H1 (cell line): ENCODE measurements at regions not wholly inside any gene's neighbourhood (a gene's known extent, or its start where the extent isn't known, plus 50 kb on each side); places are given as distances from the start of the nearest gene placed in this dataset.

ENCODE experiments used
- CTCF ChIA-PET: fragments of 300-600 bp; sonication (Branson Sonifier 250); formaldehyde crosslinking; loops from one replicate; lab custom pipeline; 2021; ENCODE audit not compliant: partially characterized antibody; lab: Charles Lee
- POLR2A ChIA-PET: fragments of 300-600 bp; sonication (Branson Sonifier 250); formaldehyde crosslinking; loops from one replicate; lab custom pipeline; 2021; ENCODE audit warnings: inconsistent platforms; ENCODE audit not compliant: partially characterized antibody; lab: Charles Lee
- DNase-seq, 2 experiments: peaks; one replicate each; pipeline versions ENCODE4 v3.0.0 to v3.0.0-alpha.2; 2010 to 2022; ENCODE audit warnings: low spot score in 2 of 2, low read depth in 1 of 2, mixed read lengths in 1 of 2
- FAIRE-seq: peaks from 2 replicates; lab custom pipeline; 2011; peaks lifted over from hg19 to GRCh38; lab: Jason Lieb, UNC
- H2AFZ ChIP-seq: 2 replicates; pipeline ENCODE4 v1.8.1; 2012; ENCODE audit warnings: low read length, inconsistent platforms
- H2AK5ac ChIP-seq: 2 replicates; pipeline ENCODE4 v1.6.1; 2013; ENCODE audit warnings: low read depth, low read length
- H2BK120ac ChIP-seq: replicated peaks from 2 replicates; pipeline ENCODE3; 2013; ENCODE audit warnings: low read depth, low read length, inconsistent platforms
- H2BK12ac ChIP-seq: 2 replicates; pipeline ENCODE4 v1.6.1; 2013; ENCODE audit warnings: low read depth, low read length
- H2BK15ac ChIP-seq: 2 replicates; pipeline ENCODE4 v1.6.1; 2013; ENCODE audit warnings: low read length
- H2BK20ac ChIP-seq: 2 replicates; pipeline ENCODE4 v1.6.1; 2013; ENCODE audit warnings: low read length
- H2BK5ac ChIP-seq: 2 replicates; pipeline ENCODE4 v1.6.1; 2013; ENCODE audit warnings: low read depth, low read length
- H3K14ac ChIP-seq: 2 replicates; pipeline ENCODE4 v1.6.1; 2013; ENCODE audit warnings: inconsistent platforms; ENCODE audit not compliant: insufficient read length
- H3K18ac ChIP-seq: 2 replicates; pipeline ENCODE4 v1.6.1; 2013; ENCODE audit warnings: low read length; ENCODE audit errors: extremely low read depth
- H3K23ac ChIP-seq: 2 replicates; pipeline ENCODE4 v1.6.1; 2013; ENCODE audit warnings: inconsistent platforms; ENCODE audit not compliant: insufficient read length
- H3K23me2 ChIP-seq: 2 replicates; pipeline ENCODE4 v1.6.1; 2013; ENCODE audit warnings: low read depth, low read length
- H3K27ac ChIP-seq: 2 replicates; pipeline ENCODE4 v1.6.1; 2011; ENCODE audit warnings: low read depth, low read length, inconsistent platforms
- H3K27me3 ChIP-seq, 4 experiments: replicated peaks in 1 of 4; 1 replicate in 1 of 4; 2 replicates in 3 of 4; pipeline versions ENCODE4 v1.6.1 to v1.8.1; 2011 to 2013; ENCODE audit warnings: low read length in 3 of 4, mild to moderate bottlenecking in 3 of 4, inconsistent platforms in 2 of 4, mixed read lengths in 2 of 4, moderate library complexity in 1 of 4; ENCODE audit not compliant: control insufficient read depth in 3 of 4, insufficient read depth in 3 of 4; ENCODE audit errors: extremely low read depth in 1 of 4
- H3K36me3 ChIP-seq, 4 experiments: 2 replicates each; pipeline versions ENCODE4 v1.6.1 to v1.8.1; 2011 to 2013; ENCODE audit warnings: mild to moderate bottlenecking in 4 of 4, low read length in 3 of 4, moderate library complexity in 2 of 4, control low read depth in 1 of 4, inconsistent platforms in 1 of 4; ENCODE audit not compliant: insufficient read depth in 4 of 4, control insufficient read depth in 2 of 4
- H3K4ac ChIP-seq: replicated peaks from 2 replicates; pipeline ENCODE3; 2013; ENCODE audit warnings: low read length, low read depth, mixed read lengths, inconsistent platforms; ENCODE audit not compliant: insufficient read length
- H3K4me1 ChIP-seq, 4 experiments: replicated peaks in 1 of 4; 1 replicate in 1 of 4; 2 replicates in 3 of 4; pipeline versions ENCODE4 v1.6.1 to v1.8.1; 2011 to 2013; ENCODE audit warnings: low read length in 3 of 4, inconsistent platforms in 2 of 4, mixed read lengths in 1 of 4; ENCODE audit not compliant: insufficient read depth in 4 of 4, control insufficient read depth in 3 of 4
- H3K4me2 ChIP-seq, 2 experiments: 2 replicates each; pipeline versions ENCODE4 v1.6.1 to v1.8.1; 2011 to 2013; ENCODE audit warnings: low read depth in 2 of 2, low read length in 2 of 2, control low read depth in 1 of 2, inconsistent platforms in 1 of 2, mild to moderate bottlenecking in 1 of 2; ENCODE audit not compliant: insufficient read depth in 1 of 2
- H3K4me3 ChIP-seq, 4 experiments: fragments of 200-600, 300-600 bp in 1 of 4; sonication (generic), shearing (Covaris generic), sonication (Bioruptor Twin) in 1 of 4; 2 replicates each; pipeline versions ENCODE4 v1.5.1 to v1.8.1; 2011 to 2016; ENCODE audit warnings: low read length in 4 of 4, low read depth in 3 of 4, control low read depth in 2 of 4, inconsistent platforms in 2 of 4, mild to moderate bottlenecking in 2 of 4, mixed read lengths in 1 of 4, moderate library complexity in 1 of 4; ENCODE audit not compliant: insufficient read depth in 2 of 4; ENCODE audit errors: extremely low read depth in 1 of 4
- H3K56ac ChIP-seq: replicated peaks from 2 replicates; pipeline ENCODE3; 2013; ENCODE audit warnings: low read depth, mild to moderate bottlenecking, mixed read lengths, low read length, inconsistent platforms; ENCODE audit not compliant: insufficient read length
- H3K79me1 ChIP-seq: 2 replicates; pipeline ENCODE4 v1.6.1; 2013; ENCODE audit warnings: low read depth, low read length, control low read depth
- H3K79me2 ChIP-seq, 2 experiments: 2 replicates each; pipeline versions ENCODE4 v1.6.1 to v1.8.1; 2012 to 2013; ENCODE audit warnings: low read length in 2 of 2, mild to moderate bottlenecking in 2 of 2, inconsistent platforms in 1 of 2; ENCODE audit not compliant: insufficient read depth in 2 of 2, control insufficient read depth in 1 of 2
- H3K9ac ChIP-seq, 4 experiments: replicated peaks in 1 of 4; 1 replicate in 1 of 4; 2 replicates in 3 of 4; pipeline versions ENCODE4 v1.6.1 to v1.8.1; 2011 to 2013; ENCODE audit warnings: low read depth in 3 of 4, low read length in 3 of 4, control low read depth in 2 of 4, mild to moderate bottlenecking in 2 of 4, moderate library complexity in 2 of 4, inconsistent platforms in 1 of 4; ENCODE audit errors: extremely low read depth in 1 of 4
- H3K9me3 ChIP-seq, 2 experiments: 2 replicates each; pipeline versions ENCODE4 v1.6.1 to v1.8.1; 2012 to 2013; ENCODE audit warnings: mild to moderate bottlenecking in 2 of 2, moderate library complexity in 2 of 2, control low read depth in 1 of 2, inconsistent platforms in 1 of 2, low read depth in 1 of 2, low read length in 1 of 2, mixed read lengths in 1 of 2; ENCODE audit not compliant: insufficient read depth in 2 of 2
- H4K20me1 ChIP-seq, 2 experiments: replicated peaks in 1 of 2; 2 replicates each; pipeline versions ENCODE3 to v1.8.1; 2011 to 2013; ENCODE audit warnings: inconsistent platforms in 2 of 2, low read length in 2 of 2, mild to moderate bottlenecking in 1 of 2; ENCODE audit not compliant: insufficient read depth in 2 of 2, control insufficient read depth in 1 of 2
- H4K5ac ChIP-seq: 2 replicates; pipeline ENCODE4 v1.6.1; 2013; ENCODE audit warnings: low read length, low read depth, mixed read lengths, inconsistent platforms; ENCODE audit not compliant: insufficient read length
- H4K8ac ChIP-seq: 2 replicates; pipeline ENCODE4 v1.8.0; 2013; ENCODE audit warnings: mild to moderate bottlenecking, moderate library complexity, low read length, inconsistent platforms; ENCODE audit not compliant: insufficient read depth; ENCODE audit errors: extremely low read depth
- H4K91ac ChIP-seq: replicated peaks from 2 replicates; pipeline ENCODE3; 2013; ENCODE audit warnings: low read length, mixed read lengths, inconsistent platforms; ENCODE audit not compliant: insufficient read length
- BCL11A ChIP-seq, 2 experiments: IDR thresholded peaks; one replicate each; pipeline ENCODE4 v1.6.1; 2011; ENCODE audit warnings: low read depth in 2 of 2, low read length in 2 of 2, mild to moderate bottlenecking in 2 of 2
- BRCA1 ChIP-seq: IDR thresholded peaks from 2 replicates; pipeline ENCODE4 v1.6.1; 2012; ENCODE audit warnings: low read depth, low read length, improper control_type of control experiment
- CREB1 ChIP-seq: IDR thresholded peaks from 2 replicates; pipeline ENCODE4 v1.6.1; 2012; ENCODE audit warnings: inconsistent platforms
- JUN ChIP-seq: IDR thresholded peaks from 2 replicates; pipeline ENCODE4 v1.6.1; 2011; ENCODE audit warnings: low read depth, mild to moderate bottlenecking, improper control_type of control experiment, low read length
- POLR2A ChIP-seq, 2 experiments: IDR thresholded peaks; 1 replicate in 1 of 2; 2 replicates in 1 of 2; pipeline ENCODE4 v1.6.1; 2011; ENCODE audit warnings: low read depth in 2 of 2, low read length in 2 of 2, mild to moderate bottlenecking in 2 of 2; ENCODE audit errors: control extremely low read depth in 1 of 2
- RAD21 ChIP-seq, 2 experiments: IDR thresholded peaks in 1 of 2; conservative IDR thresholded peaks in 1 of 2; 2 replicates each; pipeline ENCODE4 v1.6.1; 2011; ENCODE audit warnings: low read depth in 2 of 2, low read length in 2 of 2, improper control_type of control experiment in 1 of 2, inconsistent platforms in 1 of 2, mild to moderate bottlenecking in 1 of 2, moderate library complexity in 1 of 2
- RFX5 ChIP-seq: IDR thresholded peaks from 2 replicates; pipeline ENCODE4 v1.6.1; 2011; ENCODE audit warnings: low read depth, low read length, improper control_type of control experiment, borderline replicate concordance
- RNF2 ChIP-seq: fragments of 200-900, 300-1000 bp; sonication (generic); IDR thresholded peaks from 2 replicates; pipeline ENCODE4 v1.7.1; 2016; ENCODE audit warnings: borderline replicate concordance, low read depth, mild to moderate bottlenecking, antibody characterized with exemption, low read length; ENCODE audit not compliant: poor library complexity, severe bottlenecking; ENCODE audit errors: missing control alignments
- SP4 ChIP-seq: IDR thresholded peaks from 2 replicates; pipeline ENCODE4 v1.6.1; 2012; ENCODE audit warnings: low read length, inconsistent platforms
- SUZ12 ChIP-seq: fragments of 200-600 bp; sonication (generic); IDR thresholded peaks from 2 replicates; pipeline ENCODE4 v1.6.1; 2012; ENCODE audit warnings: mild to moderate bottlenecking, inconsistent platforms, low read length, moderate library complexity, mixed read lengths
- TCF12 ChIP-seq: IDR thresholded peaks from 2 replicates; pipeline ENCODE4 v1.6.1; 2011; ENCODE audit warnings: low read depth, mild to moderate bottlenecking, low read length
- YY1 ChIP-seq: IDR thresholded peaks from 2 replicates; pipeline ENCODE4 v1.6.1; 2011; ENCODE audit warnings: low read depth, mild to moderate bottlenecking, low read length
- WGBS, 2 experiments: shearing (Covaris generic) in 1 of 2; methylation state at CpG; one replicate each; pipeline versions ENCODE4 v1.1.6 to v1.1.7; 2013 to 2015; ENCODE audit warnings: low lambda C conversion rate in 2 of 2, mixed read lengths in 2 of 2, inconsistent platforms in 1 of 2, low coverage in 1 of 2, missing lambda C conversion rate in 1 of 2; ENCODE audit not compliant: insufficient replicate concordance in 2 of 2, insufficient coverage in 1 of 2, insufficient read length in 1 of 2; ENCODE audit errors: extremely low coverage in 1 of 2, missing lambda C conversion rate in 1 of 2; 5-methylcytosine and 5-hydroxymethylcytosine counted together

DNA sequence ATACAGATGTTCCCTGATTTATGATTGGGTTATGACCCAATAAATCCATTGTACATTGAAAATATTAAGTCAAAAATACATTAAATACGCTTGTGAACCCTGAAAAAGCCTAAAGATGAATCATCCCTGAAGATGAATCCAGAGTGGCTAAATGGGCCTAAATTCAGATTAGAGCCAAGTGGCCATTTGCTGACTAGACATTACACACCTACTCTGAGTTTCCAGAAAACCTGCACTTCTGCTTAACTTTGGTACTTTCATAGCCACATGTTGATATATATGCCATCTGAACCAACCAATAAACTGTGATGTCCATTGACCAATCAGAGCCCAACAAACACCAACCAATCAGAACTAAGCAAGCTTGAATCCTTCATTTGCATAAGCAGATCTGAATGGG lies 106.9 kb downstream of the WT1 start:
- Histone ChIP-seq H3K36me3 (no peaks in the 10 kb centered on the region), H2BK120ac (no peak overlapping the region), H2BK15ac (no peak overlapping the region), H4K91ac (no peak overlapping the region), H2BK20ac (no peak overlapping the region), H3K4me2 (no peak overlapping the region), H3K9me3 (no peaks in the 10 kb centered on the region), H4K20me1 (no peaks in the 10 kb centered on the region), H3K14ac (no peak overlapping the region), H3K23me2 (peaks cover 2% of the 10 kb centered on the region; the same call in 1 of the 2 replicates), H3K27ac (no peak overlapping the region), H2AK5ac (no peak overlapping the region), H4K8ac (no peak overlapping the region), H3K27me3 (peaks cover 0 to 17% (median 8%) of the 10 kb centered on the region in 4 experiments; a peak in 6 of 7 replicates), H3K79me2 (no peaks in the 10 kb centered on the region), H2BK5ac (no peak overlapping the region), H3K4me1 (0 out of 7 replicates have a peak, but pooled peaks cover 0 to 1% (median 0%) of the 10 kb centered on the region in 4 experiments), H4K5ac (no peak overlapping the region), H3K23ac (no peak overlapping the region), H3K4ac (no peak overlapping the region), H3K9ac (no peak overlapping the region), H2BK12ac (no peak overlapping the region), H2AFZ (no peak overlapping the region), H3K79me1 (no peaks in the 10 kb centered on the region), H3K18ac (no peak overlapping the region), H3K4me3 (no peak overlapping the region), H3K56ac (no peak overlapping the region)
- ChIA-PET CTCF (interaction anchor here (0.7 kb wide), 1 partner anchor 11 kb away, joined by 3 read pairs; no protein-coding TSS in a partner anchor), POLR2A (no interaction called here)
- DNase-seq: no peak
- TF ChIP-seq RNF2 (no peak), RAD21 (IDR thresholded peaks at IDR 0.05 in 1 of 2, conservative IDR thresholded peaks at IDR 0.05 in 1 of 2; ENCODE audit: low read depth in 2 of 2, low read length in 2 of 2) (no peak), BCL11A (IDR thresholded peaks at IDR 0.05; ENCODE audit: low read depth in 2 of 2, low read length in 2 of 2) (no peak), SUZ12 (no peak), CREB1 (no peak), TCF12 (no peak), POLR2A (IDR thresholded peaks at IDR 0.05; ENCODE audit: control extremely low read depth in 1 of 2, low read depth in 2 of 2, low read length in 2 of 2) (no peak), SP4 (no peak), YY1 (no peak), JUN (no peak), BRCA1 (no peak), RFX5 (no peak)
- no peak for FAIRE-seq
- WGBS, 2 experiments: 92% methylated on average over 1 of the region's 1 CpG; no CpG with 5 or more reads in 1 of the 2 experiments
